ENCODE measurements at regions not wholly inside any gene's neighbourhood (a gene's known extent, or its start where the extent isn't known, plus 50 kb on each side); places are given as distances from the start of the nearest gene placed in this dataset.
A peak's percentile ranks its signal among the peaks of the same experiment; 100 is the strongest.

DNA sequence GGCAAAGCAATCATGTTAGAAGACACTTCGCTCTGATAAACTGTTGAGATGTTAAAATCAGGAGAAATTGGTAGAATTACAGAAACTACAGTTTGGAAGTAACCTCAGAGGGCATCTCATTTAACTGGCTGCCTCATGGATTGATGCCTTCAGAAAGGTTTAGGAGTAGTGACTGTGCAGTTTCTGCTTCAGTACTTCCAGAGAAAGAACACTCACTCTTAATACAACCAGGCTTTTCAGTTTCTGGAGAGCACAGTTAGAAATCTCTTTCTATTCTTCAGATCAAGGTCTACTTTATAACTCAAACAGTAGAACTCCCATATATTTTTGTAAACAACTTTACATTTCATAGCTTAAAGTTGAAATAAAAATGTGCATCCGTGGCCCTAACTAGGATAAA, 1358.9 kb upstream of the LRRTM3 start:
- H3K27me3 ChIP-seq (ENCODE audit: control insufficient read depth, insufficient read depth, low read length) = no peaks in the 10 kb centered on the region
- no peak overlapping the region for H3K4me3 ChIP-seq (ENCODE audit: low read depth, low read length)
- DNase-seq (ENCODE audit: low read depth) = no peak
- no peaks in the 10 kb centered on the region for H3K36me3 ChIP-seq (ENCODE audit: control insufficient read depth, insufficient read depth, low read length)
- TF ChIP-seq, protein P1, sequence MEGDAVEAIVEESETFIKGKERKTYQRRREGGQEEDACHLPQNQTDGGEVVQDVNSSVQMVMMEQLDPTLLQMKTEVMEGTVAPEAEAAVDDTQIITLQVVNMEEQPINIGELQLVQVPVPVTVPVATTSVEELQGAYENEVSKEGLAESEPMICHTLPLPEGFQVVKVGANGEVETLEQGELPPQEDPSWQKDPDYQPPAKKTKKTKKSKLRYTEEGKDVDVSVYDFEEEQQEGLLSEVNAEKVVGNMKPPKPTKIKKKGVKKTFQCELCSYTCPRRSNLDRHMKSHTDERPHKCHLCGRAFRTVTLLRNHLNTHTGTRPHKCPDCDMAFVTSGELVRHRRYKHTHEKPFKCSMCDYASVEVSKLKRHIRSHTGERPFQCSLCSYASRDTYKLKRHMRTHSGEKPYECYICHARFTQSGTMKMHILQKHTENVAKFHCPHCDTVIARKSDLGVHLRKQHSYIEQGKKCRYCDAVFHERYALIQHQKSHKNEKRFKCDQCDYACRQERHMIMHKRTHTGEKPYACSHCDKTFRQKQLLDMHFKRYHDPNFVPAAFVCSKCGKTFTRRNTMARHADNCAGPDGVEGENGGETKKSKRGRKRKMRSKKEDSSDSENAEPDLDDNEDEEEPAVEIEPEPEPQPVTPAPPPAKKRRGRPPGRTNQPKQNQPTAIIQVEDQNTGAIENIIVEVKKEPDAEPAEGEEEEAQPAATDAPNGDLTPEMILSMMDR (IDR thresholded peaks at IDR 0.05; ENCODE audit: insufficient read depth, low read length, poor library complexity, severe bottlenecking) = no peak

DNA sequence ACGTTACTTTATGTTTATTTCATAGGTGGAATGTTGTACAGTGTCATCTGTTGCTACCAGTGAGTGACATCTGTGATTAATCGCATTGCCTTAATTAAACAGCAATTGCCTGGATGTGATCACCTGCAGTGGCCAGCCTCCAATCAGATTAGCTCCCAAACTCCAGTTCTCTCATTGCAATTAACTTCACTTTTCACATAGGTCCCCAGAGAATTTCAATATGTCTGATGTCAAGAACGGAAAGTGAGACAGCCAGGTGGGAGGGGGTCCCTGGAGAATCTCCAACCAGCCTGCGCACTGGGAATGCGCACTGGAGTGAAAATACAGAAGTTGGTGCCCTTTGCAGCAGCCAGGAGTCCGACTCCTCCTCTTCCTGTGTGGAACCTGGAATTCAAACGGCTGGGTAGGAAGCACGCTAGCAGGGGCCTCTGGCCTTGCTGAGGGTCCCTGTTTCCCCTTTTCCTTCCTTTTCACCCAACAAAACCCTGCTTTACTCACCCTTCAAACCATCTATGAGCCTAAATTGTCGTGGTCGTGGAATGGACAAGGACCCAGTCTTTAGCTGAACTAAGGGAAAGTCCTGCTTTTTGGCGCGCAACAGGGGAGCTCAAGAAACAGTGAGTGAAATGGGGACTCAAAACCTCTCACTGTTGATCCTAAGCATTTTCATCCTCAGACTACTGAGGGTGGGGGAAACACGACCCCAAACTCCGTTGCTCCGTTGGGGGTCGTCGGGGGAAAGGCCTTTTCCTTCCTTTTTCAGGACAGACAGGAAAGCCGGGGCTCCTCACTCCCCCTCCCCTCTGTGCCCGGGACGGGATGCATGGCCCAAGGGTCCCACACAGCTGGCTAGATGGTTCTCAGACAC, 1355.5 kb upstream of the LRRTM3 start:
- H3K4me3 ChIP-seq (ENCODE audit: low read depth, low read length) = peak overlapping the region; percentile 57
- no peaks in the 10 kb centered on the region for H3K27me3 ChIP-seq (ENCODE audit: control insufficient read depth, insufficient read depth, low read length)
- TF ChIP-seq, protein P1 (IDR thresholded peaks at IDR 0.05; ENCODE audit: insufficient read depth, low read length, poor library complexity, severe bottlenecking) = no peak
- no peaks in the 10 kb centered on the region for H3K36me3 ChIP-seq (ENCODE audit: control insufficient read depth, insufficient read depth, low read length)
- peak; percentile 10 for DNase-seq (ENCODE audit: low read depth)

DNA sequence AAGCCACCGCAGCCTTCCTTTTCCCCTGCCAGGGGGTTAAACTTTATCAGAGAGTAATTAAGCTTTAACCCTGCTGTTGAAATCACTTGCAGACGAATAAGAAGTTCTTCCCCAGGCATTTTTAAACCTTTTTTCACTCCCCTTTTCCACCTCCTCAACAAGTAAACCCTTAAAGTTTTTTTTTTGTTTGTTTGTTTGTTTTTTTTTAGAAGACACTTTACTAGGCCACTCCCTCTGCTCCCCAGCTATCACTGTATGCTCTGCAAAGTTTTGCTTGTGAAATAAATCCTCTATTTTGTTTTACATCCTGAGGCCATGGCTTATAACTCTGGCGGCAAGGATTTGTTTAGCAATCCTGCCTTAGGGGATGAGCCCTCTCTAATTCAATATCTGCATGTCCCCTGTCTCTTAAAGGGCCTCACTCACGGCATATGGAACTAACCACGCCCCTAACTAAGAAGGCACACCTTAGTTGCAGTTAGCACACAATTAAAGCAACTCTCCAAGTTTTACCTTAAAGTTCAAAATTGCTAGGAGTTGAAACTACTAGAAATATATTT, 1354.7 kb upstream of the LRRTM3 start:
- no peak for DNase-seq (ENCODE audit: low read depth)
- Histone ChIP-seq H3K36me3 (ENCODE audit: control insufficient read depth, insufficient read depth, low read length) (no peaks in the 10 kb centered on the region), H3K27me3 (ENCODE audit: control insufficient read depth, insufficient read depth, low read length) (no peaks in the 10 kb centered on the region), H3K4me3 (ENCODE audit: low read depth, low read length) (peak overlapping the region; percentile 57)
- TF ChIP-seq, protein P1 (IDR thresholded peaks at IDR 0.05; ENCODE audit: insufficient read depth, low read length, poor library complexity, severe bottlenecking) = no peak

DNA sequence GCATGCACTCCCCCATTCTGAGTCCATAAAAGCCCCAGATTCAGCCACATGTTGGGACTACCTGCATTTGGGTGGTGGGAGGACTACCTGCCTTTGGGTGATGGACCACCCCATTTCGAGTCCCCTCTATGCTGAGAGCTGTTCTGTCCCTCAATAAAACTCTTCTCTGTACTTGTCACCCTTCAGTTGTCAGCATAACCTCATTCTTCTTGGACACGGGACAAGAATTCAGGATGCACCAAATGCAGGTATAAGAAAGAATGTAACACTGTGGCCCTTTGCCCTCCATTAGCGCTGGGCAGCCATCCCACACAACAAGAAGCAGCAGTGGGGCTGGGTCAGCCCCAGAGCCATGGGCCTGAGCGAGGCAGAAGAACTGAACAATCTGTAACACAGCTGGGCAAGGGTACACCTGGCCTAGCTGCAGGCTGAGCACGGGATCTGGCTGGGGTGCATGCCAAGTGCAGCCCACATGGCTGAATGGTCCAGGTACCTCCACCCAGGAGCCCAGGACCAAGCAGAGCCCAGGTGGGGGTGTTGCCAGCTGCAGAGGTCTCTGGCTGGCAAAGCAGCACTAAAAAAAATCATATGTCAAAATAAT, 1344.3 kb upstream of the LRRTM3 start:
- TF ChIP-seq, protein P1 (IDR thresholded peaks at IDR 0.05; ENCODE audit: insufficient read depth, low read length, poor library complexity, severe bottlenecking) = no peak
- H3K36me3 ChIP-seq (ENCODE audit: control insufficient read depth, insufficient read depth, low read length) = peaks cover 2% of the 10 kb centered on the region
- H3K4me3 ChIP-seq (ENCODE audit: low read depth, low read length) = no peak overlapping the region
- DNase-seq (ENCODE audit: low read depth) = no peak
- no peaks in the 10 kb centered on the region for H3K27me3 ChIP-seq (ENCODE audit: control insufficient read depth, insufficient read depth, low read length)

DNA sequence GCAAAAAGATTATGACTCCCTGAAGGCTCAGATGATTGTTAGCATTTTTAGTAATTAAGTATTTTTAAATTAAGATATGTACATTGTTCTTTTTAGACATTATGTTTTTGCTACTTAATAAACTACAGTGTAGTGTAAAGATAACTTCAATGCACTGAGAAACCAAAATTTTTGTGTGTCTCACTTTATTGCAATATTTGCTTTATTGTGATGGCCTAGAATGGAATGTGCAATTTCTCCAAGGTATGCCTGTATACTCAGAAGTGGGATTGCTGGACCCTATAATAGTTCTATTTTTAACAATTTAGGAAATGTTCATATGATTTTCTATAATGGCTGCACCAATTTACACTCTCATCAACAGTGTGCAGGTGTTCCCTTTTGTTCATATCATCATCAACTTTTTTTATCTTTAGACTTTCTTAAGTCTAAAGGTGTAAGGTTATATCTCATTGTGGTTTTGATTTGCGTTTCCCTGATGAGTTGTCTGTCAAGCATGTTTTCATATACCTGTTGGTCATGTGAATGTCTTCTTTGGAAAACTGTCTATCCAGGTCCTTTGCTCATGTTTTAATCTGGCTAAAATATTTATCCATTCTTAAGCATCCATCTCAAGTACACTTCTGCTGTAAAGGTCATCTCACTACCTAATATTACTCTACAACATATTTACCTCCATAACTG, 1323.5 kb upstream of the LRRTM3 start:
- TF ChIP-seq, protein P1 (IDR thresholded peaks at IDR 0.05; ENCODE audit: insufficient read depth, low read length, poor library complexity, severe bottlenecking) = no peak
- no peaks in the 10 kb centered on the region for H3K36me3 ChIP-seq (ENCODE audit: control insufficient read depth, insufficient read depth, low read length)
- no peak for DNase-seq (ENCODE audit: low read depth)
- H3K27me3 ChIP-seq (ENCODE audit: control insufficient read depth, insufficient read depth, low read length) = no peaks in the 10 kb centered on the region
- no peak overlapping the region for H3K4me3 ChIP-seq (ENCODE audit: low read depth, low read length)

Data from kidney epithelial cell (primary cell).